Sigmoid colon (tissue), 3 donors: ENCODE measurements at regions not wholly inside any gene's neighbourhood (a gene's known extent, or its start where the extent isn't known, plus 50 kb on each side); places are given as distances from the start of the nearest gene placed in this dataset.

Source experiments
- POLR2A ChIP-seq, 2 donors: fragments of 450-650 bp; IDR thresholded peaks; one replicate each; pipeline ENCODE4 v1.6.1; 2016; ENCODE audit warnings: antibody characterized with exemption in 2 of 2, mild to moderate bottlenecking in 2 of 2, moderate library complexity in 2 of 2
- TF ChIP-seq, protein P1 (sequence below), 4 experiments: fragments of 450-650 bp in 3 of 4; fragments of 200-600 bp in 1 of 4; IDR thresholded peaks; one replicate each; pipeline ENCODE4 v1.5.1; 2016 to 2019; ENCODE audit warnings: antibody characterized with exemption in 4 of 4, mild to moderate bottlenecking in 3 of 4, moderate library complexity in 2 of 4

DNA sequence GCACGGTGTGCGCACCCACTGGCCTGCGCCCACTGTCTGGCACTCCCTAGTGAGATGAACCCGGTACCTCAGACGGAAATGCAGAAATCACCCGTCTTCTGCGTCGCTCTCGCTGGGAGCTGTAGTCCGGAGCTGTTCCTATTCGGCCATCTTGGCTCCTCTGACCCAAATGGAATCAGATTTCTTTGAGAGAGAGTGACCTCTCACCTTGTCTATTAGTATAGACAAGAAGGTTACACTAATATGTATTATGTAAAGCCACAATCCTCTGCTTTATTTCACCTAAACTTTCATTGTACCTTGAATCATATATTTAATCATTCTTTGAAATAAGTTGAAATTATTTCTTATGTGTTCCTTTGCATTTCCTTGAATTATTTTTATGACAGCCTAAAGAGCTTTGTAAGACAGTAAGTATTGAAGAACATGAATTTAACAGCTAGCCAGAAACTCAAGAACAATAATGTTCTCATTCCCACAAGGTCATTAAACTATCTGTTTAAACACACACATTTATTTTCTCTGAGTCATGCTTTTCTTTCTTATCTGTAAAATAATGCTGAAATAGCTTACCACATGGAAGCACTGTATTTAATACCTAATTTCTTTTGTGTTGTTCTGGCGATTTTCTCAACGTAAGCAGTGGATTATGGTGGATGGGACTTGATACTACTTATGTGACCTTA, 91.8 kb upstream of the DMRTA1 start:
- TF ChIP-seq, protein P1, sequence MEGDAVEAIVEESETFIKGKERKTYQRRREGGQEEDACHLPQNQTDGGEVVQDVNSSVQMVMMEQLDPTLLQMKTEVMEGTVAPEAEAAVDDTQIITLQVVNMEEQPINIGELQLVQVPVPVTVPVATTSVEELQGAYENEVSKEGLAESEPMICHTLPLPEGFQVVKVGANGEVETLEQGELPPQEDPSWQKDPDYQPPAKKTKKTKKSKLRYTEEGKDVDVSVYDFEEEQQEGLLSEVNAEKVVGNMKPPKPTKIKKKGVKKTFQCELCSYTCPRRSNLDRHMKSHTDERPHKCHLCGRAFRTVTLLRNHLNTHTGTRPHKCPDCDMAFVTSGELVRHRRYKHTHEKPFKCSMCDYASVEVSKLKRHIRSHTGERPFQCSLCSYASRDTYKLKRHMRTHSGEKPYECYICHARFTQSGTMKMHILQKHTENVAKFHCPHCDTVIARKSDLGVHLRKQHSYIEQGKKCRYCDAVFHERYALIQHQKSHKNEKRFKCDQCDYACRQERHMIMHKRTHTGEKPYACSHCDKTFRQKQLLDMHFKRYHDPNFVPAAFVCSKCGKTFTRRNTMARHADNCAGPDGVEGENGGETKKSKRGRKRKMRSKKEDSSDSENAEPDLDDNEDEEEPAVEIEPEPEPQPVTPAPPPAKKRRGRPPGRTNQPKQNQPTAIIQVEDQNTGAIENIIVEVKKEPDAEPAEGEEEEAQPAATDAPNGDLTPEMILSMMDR (IDR thresholded peaks at IDR 0.05): no peak
- TF ChIP-seq POLR2A (IDR thresholded peaks at IDR 0.05): no peak
